Activated CD4-positive, alpha-beta T cell treated with anti-CD3 and anti-CD28 coated beads for 36 hours (primary cell): ENCODE measurements at regions not wholly inside any gene's neighbourhood (a gene's known extent, or its start where the extent isn't known, plus 50 kb on each side); places are given as distances from the start of the nearest gene placed in this dataset.

Source experiments
- ATAC-seq: fragments of 200-7000 bp; cut with Tn5 transposase; one replicate; pipeline ENCODE4 v1.10.0; 2021; ENCODE audit warnings: mild to moderate bottlenecking, moderate library complexity
- CTCF ChIA-PET: fragments of 350-600 bp; sonication (Branson Sonifier 250); formaldehyde crosslinking; loops from one replicate; lab custom pipeline; 2021; ENCODE audit warnings: antibody characterized with exemption; lab: Charles Lee
- POLR2A ChIA-PET: fragments of 350-600 bp; sonication (Branson Sonifier 250); formaldehyde crosslinking; loops from one replicate; lab custom pipeline; 2021; ENCODE audit warnings: antibody characterized with exemption, inconsistent platforms; lab: Charles Lee
- DNase-seq: peaks from one replicate; pipeline ENCODE4 v3.0.0-alpha.2; 2020
- H3K27ac Mint-ChIP-seq: one replicate; pipeline ENCODE4 v1.8.0; 2021; ENCODE audit warnings: mixed read lengths
- H3K27me3 Mint-ChIP-seq: one replicate; pipeline ENCODE4 v1.8.0; 2021; ENCODE audit warnings: mixed read lengths
- H3K36me3 Mint-ChIP-seq: one replicate; pipeline ENCODE4 v1.8.0; 2021; ENCODE audit warnings: low read depth, mixed read lengths
- H3K4me1 Mint-ChIP-seq: one replicate; pipeline ENCODE4 v1.8.0; 2021; ENCODE audit warnings: mixed read lengths
- H3K4me3 Mint-ChIP-seq: one replicate; pipeline ENCODE4 v1.8.0; 2021; ENCODE audit warnings: mild to moderate bottlenecking, moderate library complexity, mixed read lengths
- H3K9me3 Mint-ChIP-seq: one replicate; pipeline ENCODE4 v1.8.0; 2021; ENCODE audit warnings: low read depth, mixed read lengths
- intact Hi-C, 2 experiments: fragments of 100-400 bp; cut with DNase I in 1 of 2; cut with micrococcal nuclease in 1 of 2; formaldehyde crosslinking; loops; one replicate each; pipeline versions ENCODE4 v1.14.2 to v1.15.1; 2022 to 2024; cut with DNase I, micrococcal nuclease

DNA sequence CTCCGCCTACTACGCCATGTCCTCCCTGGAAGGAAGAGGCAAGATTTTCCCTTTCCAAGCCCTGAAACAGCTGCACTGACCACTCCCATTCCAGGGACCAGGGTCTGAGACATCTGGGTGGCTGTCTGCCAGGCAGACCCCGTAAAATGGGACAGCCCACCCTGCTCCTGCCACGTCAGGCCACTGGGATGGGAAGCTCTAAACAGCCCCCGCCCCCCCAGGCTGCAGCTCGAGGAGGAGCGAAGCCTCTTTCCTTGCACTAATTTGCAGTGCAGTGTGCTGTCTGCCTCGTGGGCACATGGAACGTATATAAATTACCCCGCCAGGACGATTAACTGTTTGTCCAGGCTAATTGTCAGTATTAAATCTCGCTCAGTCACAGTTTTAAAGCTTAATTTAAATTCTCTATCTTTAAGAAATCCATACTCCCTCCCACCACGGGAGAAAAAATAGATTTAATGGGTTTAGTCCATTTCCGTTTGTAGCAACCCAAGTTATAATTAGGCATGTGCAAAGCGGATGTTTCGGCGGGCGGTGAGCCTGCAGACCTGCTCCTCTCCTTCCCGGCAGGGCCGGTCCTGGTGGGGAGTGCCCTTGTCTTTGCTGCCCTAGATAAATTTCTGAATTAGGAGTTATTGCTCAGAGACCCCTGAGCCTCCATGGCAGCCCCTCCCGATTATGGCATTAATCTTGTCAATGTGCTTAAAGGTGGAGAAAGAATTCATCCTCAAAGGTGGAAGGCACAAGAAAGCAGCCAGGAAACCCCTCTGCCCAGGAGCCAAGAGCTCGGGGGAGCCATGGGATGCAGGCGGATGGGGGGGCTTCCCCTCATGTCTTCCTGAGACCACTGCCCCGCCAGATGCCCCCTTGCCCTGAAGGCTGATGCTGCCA is 268.0 kb upstream of the TNRC6C start:
- intact Hi-C loops, result no loop called here
- Mint-ChIP-seq H3K4me3 (no peak overlapping the region), H3K36me3 (no peaks in the 10 kb centered on the region), H3K9me3 (no peaks in the 10 kb centered on the region), H3K27me3 (no peaks in the 10 kb centered on the region), H3K27ac (no peak overlapping the region), H3K4me1 (peaks cover 25% of the 10 kb centered on the region)
- POLR2A ChIA-PET, result no interaction called here
- CTCF ChIA-PET, result no interaction called here
- ATAC-seq, result no peak
- DNase-seq, result peak; percentile 28

DNA sequence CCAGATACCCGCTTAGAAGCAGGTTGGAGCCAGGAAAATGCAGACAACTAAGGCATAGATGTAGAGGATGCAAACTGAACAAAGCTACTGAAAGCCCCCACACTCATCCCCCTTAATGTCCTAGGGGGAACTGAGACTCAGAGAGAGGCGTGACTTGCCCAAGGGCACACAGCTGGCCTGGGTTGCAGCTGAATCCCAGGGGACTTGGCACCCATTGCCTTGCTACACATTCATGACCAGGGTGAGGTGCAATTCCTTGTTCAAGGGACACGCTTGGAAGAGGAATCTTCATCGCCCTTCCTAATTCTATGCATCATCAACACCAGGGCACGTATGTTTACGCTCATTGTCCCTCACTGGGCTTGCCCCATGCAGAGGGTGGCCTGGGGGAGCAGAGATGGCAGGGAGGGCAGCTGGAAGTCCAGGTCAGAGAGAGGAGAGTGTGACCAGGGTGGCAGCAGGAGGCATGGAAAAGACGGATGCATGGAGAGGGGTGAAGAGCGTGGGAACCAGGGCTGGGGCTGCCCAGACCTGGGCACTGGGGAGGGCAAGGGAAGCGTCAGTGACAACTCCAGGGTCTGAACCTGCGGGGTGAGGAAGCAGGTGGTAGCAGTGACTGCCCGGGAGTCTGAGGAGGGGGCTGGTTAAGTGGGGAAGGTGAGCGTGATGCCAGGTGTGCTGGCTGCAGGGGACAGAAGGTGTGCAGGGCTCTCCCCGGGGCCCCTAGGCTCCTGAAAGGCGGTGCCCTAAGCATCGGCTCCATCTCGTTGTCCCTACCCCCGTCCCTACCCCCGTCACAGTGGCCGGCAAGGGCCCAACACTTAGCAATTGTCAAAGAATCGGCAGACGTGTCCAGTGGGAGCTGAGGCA is 267.1 kb upstream of the TNRC6C start:
- no peaks in the 10 kb centered on the region for H3K27me3 Mint-ChIP-seq
- no peak for ATAC-seq
- POLR2A ChIA-PET, result no interaction called here
- intact Hi-C loops, result no loop called here
- no peak overlapping the region for H3K4me3 Mint-ChIP-seq
- CTCF ChIA-PET, result no interaction called here
- no peaks in the 10 kb centered on the region for H3K36me3 Mint-ChIP-seq
- H3K9me3 Mint-ChIP-seq, result no peaks in the 10 kb centered on the region
- H3K27ac Mint-ChIP-seq, result no peak overlapping the region
- peaks cover 31% of the 10 kb centered on the region for H3K4me1 Mint-ChIP-seq
- DNase-seq, result no peak

DNA sequence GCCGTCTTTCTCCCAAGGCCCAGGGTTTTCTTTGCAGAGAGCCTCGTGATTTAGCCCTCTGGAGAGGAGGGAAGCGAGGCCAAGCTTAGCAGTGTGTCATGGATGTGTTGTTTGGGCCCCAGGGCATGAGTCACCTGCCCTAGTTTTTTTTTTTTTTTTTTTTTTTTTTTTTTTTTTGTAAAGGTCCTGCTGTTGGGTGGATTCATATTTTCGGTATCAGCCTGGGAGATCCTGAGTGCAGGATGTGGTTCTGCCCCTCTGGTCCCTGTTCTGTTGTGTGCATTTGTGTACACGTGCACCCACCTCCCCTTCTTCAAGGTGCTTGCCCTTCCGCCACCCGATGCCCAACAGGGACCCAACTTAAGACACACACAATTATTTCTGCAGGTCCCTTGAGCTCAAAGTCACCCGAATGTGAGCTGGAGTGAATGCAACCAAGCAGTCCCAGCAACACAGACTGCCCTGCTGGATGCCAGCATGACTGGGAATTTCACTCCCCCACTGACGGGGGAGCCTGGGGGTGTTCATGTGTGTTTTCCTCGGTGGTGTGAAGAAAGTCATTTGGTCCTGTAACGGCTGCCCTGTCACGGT is 265.8 kb upstream of the TNRC6C start:
- ChIA-PET CTCF (no interaction called here), POLR2A (interaction anchor here (0.5 kb wide), 1 partner anchor 113 kb away, joined by 3 read pairs; no protein-coding TSS in a partner anchor)
- Mint-ChIP-seq H3K27ac (no peak overlapping the region), H3K4me3 (no peak overlapping the region), H3K27me3 (no peaks in the 10 kb centered on the region), H3K9me3 (no peaks in the 10 kb centered on the region), H3K36me3 (no peaks in the 10 kb centered on the region), H3K4me1 (peaks cover 38% of the 10 kb centered on the region)
- ATAC-seq, result peak; percentile 84
- DNase-seq, result peak; percentile 43
- intact Hi-C loops, result no loop called here

DNA sequence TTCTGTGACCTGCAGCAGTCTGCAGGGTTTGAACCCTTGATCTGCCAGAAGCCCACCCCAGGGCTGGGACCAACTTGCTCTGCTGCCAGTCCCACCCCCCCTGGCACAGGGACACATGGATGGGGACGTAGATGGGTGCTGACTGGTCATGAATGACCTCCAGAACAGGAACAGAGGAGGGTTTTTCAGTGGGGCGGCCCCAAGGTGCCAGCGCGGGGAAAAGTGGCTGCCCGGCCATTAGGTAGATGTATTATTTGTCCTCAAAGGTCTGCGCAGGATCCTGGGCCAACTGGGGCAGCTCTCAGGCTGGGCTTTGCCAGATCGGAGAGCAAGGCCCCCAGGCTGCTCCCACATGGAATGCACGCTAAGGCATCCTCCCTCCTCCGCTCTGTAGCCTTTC is 265.2 kb upstream of the TNRC6C start:
- Mint-ChIP-seq H3K9me3 (no peaks in the 10 kb centered on the region), H3K27ac (no peak overlapping the region), H3K27me3 (no peaks in the 10 kb centered on the region), H3K4me3 (no peak overlapping the region), H3K36me3 (no peaks in the 10 kb centered on the region), H3K4me1 (peaks cover 38% of the 10 kb centered on the region)
- ATAC-seq (no peak), DNase-seq (no peak)
- POLR2A ChIA-PET, result no interaction called here
- intact Hi-C loops, result no loop called here
- CTCF ChIA-PET, result interaction anchor here (0.7 kb wide), 1 partner anchor 131 kb away, joined by 3 read pairs; no protein-coding TSS in a partner anchor

DNA sequence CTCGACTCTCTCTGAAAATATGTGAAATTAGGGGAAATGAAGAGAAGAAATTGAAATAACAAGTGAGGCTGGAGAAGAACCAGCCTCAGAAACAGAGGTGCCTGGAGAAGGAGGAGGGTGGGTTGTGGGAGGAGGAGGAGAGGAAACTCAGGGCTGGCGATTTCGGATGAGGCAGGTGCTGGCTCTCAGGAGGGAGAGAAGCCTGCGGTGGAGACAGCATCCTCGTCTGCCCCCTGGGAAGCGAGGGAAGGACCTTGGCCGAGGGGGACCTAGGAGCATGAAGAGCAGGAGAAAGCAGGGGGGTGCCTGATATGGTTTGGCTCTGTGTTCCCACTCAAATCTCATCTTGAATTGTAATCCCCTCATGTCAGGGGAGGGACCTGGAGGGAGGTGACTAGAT is 264.7 kb upstream of the TNRC6C start:
- Mint-ChIP-seq H3K27ac (no peak overlapping the region), H3K27me3 (no peaks in the 10 kb centered on the region), H3K36me3 (no peaks in the 10 kb centered on the region), H3K4me3 (no peak overlapping the region), H3K4me1 (peaks cover 38% of the 10 kb centered on the region), H3K9me3 (no peaks in the 10 kb centered on the region)
- ChIA-PET CTCF (interaction anchor here (0.7 kb wide), 1 partner anchor 131 kb away, joined by 3 read pairs; no protein-coding TSS in a partner anchor), POLR2A (no interaction called here)
- ATAC-seq (no peak), DNase-seq (no peak)
- intact Hi-C loops, result no loop called here

DNA sequence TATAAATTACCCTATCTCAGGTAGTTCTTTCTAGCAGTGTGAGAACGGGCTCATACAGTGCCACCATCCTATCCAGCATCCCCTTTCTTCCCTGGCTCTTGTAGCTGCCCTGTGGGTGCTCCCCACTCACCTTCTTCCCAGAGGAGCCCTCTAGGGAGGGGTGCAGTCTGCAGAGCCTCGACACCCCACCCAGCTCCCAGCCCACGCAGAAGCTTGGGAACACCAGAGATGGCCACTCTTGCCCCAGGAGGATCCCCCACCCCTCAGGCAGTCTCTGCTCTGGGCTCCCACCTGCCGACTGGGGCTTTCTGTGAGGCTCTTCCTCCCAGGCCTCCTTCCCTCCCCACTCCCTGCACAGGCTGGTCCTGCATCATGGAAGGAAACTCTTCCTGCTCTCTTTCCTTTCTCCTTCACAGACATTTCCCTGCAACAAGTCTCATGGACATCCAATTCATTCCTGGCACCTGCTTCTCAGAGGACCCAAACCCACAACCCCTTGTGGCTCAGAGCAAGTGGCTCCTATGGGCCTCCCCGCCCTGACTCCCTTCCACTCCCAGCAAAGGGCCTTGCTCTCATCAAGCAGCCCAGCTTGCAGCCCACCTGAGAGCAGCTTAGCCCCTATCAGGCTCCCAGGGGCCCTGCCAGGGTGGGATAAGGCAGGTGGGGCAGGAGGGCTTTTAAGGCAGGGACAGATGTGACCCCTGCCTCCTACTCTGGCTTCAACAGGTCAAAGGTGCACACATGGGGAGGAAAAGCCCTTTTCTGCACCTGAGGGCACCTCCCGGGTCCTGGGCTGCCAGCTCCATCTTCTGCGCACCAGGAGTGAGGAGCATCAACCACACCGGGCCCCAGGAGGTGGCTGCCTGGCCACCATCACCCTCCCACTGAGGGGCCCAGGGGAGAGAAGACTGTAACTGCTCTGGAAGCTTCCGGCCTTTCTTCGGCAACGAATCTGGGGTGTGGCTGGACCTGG is 263.8 kb upstream of the TNRC6C start:
- Mint-ChIP-seq H3K4me1 (peaks cover 38% of the 10 kb centered on the region), H3K9me3 (no peaks in the 10 kb centered on the region), H3K4me3 (no peak overlapping the region), H3K27me3 (no peaks in the 10 kb centered on the region), H3K27ac (no peak overlapping the region), H3K36me3 (no peaks in the 10 kb centered on the region)
- POLR2A ChIA-PET, result no interaction called here
- CTCF ChIA-PET, result no interaction called here
- intact Hi-C loops, result no loop called here
- no peak for ATAC-seq
- no peak for DNase-seq

DNA sequence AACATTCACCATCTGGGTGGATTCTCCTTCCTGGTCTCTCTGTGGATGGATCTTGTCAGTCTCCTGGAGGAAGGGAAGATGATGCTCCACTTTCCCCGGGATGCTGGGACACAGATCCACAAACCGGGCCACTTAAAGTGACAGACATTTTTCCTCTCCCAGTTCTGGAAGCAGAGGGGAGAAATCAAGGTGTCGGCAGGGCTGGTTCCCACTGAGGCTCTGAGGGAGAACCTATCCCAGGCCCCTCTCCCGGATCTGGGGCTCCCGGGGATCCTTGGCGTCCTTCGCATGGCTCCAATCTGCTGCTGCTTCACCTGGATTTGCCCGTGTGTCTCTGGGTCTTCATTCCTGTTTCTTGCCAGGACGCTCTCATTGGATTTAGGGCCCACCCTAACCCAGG is 263.1 kb upstream of the TNRC6C start:
- intact Hi-C loops, result no loop called here
- ChIA-PET POLR2A (no interaction called here), CTCF (no interaction called here)
- H3K27ac Mint-ChIP-seq, result no peak overlapping the region
- no peaks in the 10 kb centered on the region for H3K27me3 Mint-ChIP-seq
- no peak overlapping the region for H3K4me3 Mint-ChIP-seq
- DNase-seq (no peak), ATAC-seq (no peak)
- H3K4me1 Mint-ChIP-seq, result peaks cover 36% of the 10 kb centered on the region
- H3K36me3 Mint-ChIP-seq, result no peaks in the 10 kb centered on the region
- no peaks in the 10 kb centered on the region for H3K9me3 Mint-ChIP-seq

DNA sequence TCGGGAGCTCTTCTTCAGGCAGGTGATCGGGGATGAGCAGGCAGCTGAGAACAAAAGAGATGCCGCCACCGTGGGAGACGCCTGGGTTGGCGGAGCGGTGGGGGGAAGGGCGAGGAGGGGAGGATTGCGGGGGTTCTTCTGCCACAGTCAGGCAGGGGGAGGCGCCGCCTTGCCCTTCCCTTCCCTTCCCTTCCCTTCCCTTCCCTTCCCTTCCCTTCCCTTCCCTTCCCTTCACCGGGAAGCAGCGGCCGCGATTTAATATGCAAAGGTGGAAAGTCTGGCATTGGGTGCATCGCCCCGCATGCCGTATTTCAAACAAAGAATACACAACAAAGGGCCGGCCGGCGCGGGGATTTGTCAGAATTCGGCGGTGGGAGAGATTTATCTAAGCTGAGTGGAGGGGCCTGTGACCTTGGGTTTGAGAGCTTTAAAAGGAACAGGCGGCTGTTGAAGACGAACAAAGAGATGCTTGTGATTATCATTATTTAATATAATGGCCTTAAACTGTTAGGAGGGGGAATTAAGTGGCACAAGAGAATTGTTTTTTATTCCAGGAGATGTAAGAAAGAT is 262.3 kb upstream of the TNRC6C start:
- Mint-ChIP-seq H3K9me3 (no peaks in the 10 kb centered on the region), H3K4me3 (no peak overlapping the region), H3K4me1 (peaks cover 30% of the 10 kb centered on the region), H3K27ac (no peak overlapping the region), H3K27me3 (no peaks in the 10 kb centered on the region), H3K36me3 (no peaks in the 10 kb centered on the region)
- no peak for ATAC-seq
- DNase-seq, result peak; percentile 18
- CTCF ChIA-PET, result interaction anchor here (0.7 to 1.2 kb wide), 2 partner anchors 18 to 77 kb away, joined by 5 read pairs; no protein-coding TSS in a partner anchor
- intact Hi-C loops, result no loop called here
- POLR2A ChIA-PET, result no interaction called here

DNA sequence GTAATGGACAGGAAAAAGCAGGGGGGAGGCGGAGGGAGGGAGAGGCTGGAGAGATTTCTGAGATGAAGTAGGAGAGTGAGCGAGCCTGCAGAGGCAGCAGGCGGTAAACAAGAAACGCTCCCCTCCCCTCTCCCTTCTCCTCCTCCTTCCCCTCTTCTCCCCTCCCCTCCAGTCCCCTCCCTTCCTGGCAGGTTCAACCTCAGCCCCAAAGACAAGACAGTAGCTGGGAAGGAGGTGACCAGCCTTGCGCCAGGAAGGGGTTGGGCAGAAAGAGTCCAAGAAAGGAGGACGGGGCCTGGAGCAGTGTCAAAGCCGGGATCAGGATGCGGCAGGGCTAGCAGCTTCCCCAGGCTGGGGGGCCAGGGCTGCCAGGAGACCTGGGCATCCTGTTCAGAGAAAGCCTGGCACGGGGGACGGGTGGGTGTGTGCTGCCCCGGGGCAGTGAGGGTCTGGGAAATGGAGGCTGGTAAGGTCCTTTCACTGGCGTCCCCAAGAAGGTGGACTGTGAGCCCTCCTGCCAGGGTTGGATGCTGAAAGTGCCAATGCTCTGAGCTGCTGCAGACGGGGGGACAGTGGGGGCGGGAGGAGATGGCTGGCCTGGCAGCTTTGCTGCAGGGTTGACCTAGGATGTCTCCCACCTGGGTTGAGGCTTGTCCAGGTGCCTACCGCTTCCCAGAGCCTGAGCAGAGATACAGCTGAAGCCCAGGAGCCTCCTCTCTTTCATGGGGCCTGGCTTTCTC is 261.6 kb upstream of the TNRC6C start:
- Mint-ChIP-seq H3K4me3 (no peak overlapping the region), H3K4me1 (peaks cover 26% of the 10 kb centered on the region), H3K27me3 (no peaks in the 10 kb centered on the region), H3K27ac (no peak overlapping the region), H3K36me3 (no peaks in the 10 kb centered on the region), H3K9me3 (peaks cover 5% of the 10 kb centered on the region)
- no peak for DNase-seq
- ChIA-PET CTCF (interaction anchor here (0.7 to 1.2 kb wide), 2 partner anchors 17 to 76 kb away, joined by 5 read pairs; no protein-coding TSS in a partner anchor), POLR2A (no interaction called here)
- intact Hi-C loops, result no loop called here
- ATAC-seq, result no peak
